HepG2 (cell line): ENCODE measurements at regions not wholly inside any gene's neighbourhood (a gene's known extent, or its start where the extent isn't known, plus 50 kb on each side); places are given as distances from the start of the nearest gene placed in this dataset.

Experiments
- ATAC-seq: fragments of 200-7000 bp; cut with Tn5 transposase; 3 replicates; pipeline ENCODE4 v1.9.1; 2020; ENCODE audit warnings: mild to moderate bottlenecking, moderate library complexity
- BruUV-seq: library from RNA; stranded (reverse); fragments of 400-500 nt; replicated peaks from 2 replicates; lab custom pipeline; 2021; lab: Mats Ljungman, UMichigan
- CTCF ChIA-PET: fragments of 300-600 bp; formaldehyde crosslinking; extraction: SDS; loops from one replicate; lab custom pipeline; 2021; ENCODE audit warnings: low total read pairs, inconsistent platforms, low intra/inter-chr PET ratio; lab: Yijun Ruan, JAX
- POLR2A ChIA-PET: fragments of 350-600 bp; sonication (Branson Sonifier 250); formaldehyde crosslinking; loops from one replicate; lab custom pipeline; 2020; ENCODE audit warnings: antibody characterized with exemption, inconsistent platforms; lab: Yijun Ruan, JAX
- DNase-seq: peaks from one replicate; pipeline ENCODE4 v3.0.0-alpha.2; 2015; ENCODE audit warnings: low spot score
- FAIRE-seq: peaks from 3 replicates; lab custom pipeline; 2011; peaks lifted over from hg19 to GRCh38; lab: Jason Lieb, UNC
- H2AFZ ChIP-seq: one replicate; pipeline ENCODE4 v1.6.1; 2011; ENCODE audit warnings: low read length, inconsistent platforms
- H3K27ac ChIP-seq: fragments of 300-600 bp; 3 replicates; pipeline ENCODE4 v1.8.0; 2011; ENCODE audit warnings: mixed run types, mild to moderate bottlenecking, mixed read lengths, low read length, inconsistent platforms; ENCODE audit not compliant: insufficient read depth; ENCODE audit errors: extremely low read length
- H3K27me3 ChIP-seq, 2 experiments: fragments of 200-600 bp in 1 of 2; 2 replicates in 1 of 2; 3 replicates in 1 of 2; pipeline versions ENCODE4 v1.6.0 to v1.8.0; 2011; ENCODE audit warnings: low read length in 2 of 2, mild to moderate bottlenecking in 2 of 2, moderate library complexity in 2 of 2, inconsistent platforms in 1 of 2; ENCODE audit not compliant: insufficient read depth in 2 of 2, control insufficient read depth in 1 of 2
- H3K36me3 ChIP-seq, 2 experiments: fragments of 200-600 bp in 1 of 2; replicated peaks in 1 of 2; 2 replicates in 1 of 2; 3 replicates in 1 of 2; pipeline versions ENCODE4 v1.5.1 to v1.8.0; 2011; ENCODE audit warnings: low read length in 2 of 2, inconsistent platforms in 1 of 2; ENCODE audit not compliant: insufficient read depth in 2 of 2, control insufficient read depth in 1 of 2
- H3K4me1 ChIP-seq: 2 replicates; pipeline ENCODE4 v1.5.1; 2012; ENCODE audit warnings: low read length, inconsistent platforms; ENCODE audit not compliant: insufficient read depth
- H3K4me2 ChIP-seq: 2 replicates; pipeline ENCODE4 v1.6.0; 2011; ENCODE audit warnings: low read depth, low read length, inconsistent platforms
- H3K4me3 ChIP-seq, 3 experiments: fragments of 200-600 bp in 1 of 3; sonication (generic), shearing (Covaris generic) in 1 of 3; replicated peaks in 1 of 3; 2 replicates each; pipeline ENCODE4 v1.5.1; 2011 to 2016; ENCODE audit warnings: low read length in 3 of 3, inconsistent platforms in 2 of 3, low read depth in 2 of 3, mild to moderate bottlenecking in 2 of 3, control low read depth in 1 of 3, mixed read lengths in 1 of 3; ENCODE audit not compliant: insufficient read depth in 1 of 3
- H3K79me2 ChIP-seq: one replicate; pipeline ENCODE4 v1.6.1; 2011; ENCODE audit warnings: low read length, inconsistent platforms; ENCODE audit not compliant: insufficient read depth
- H3K9ac ChIP-seq: 2 replicates; pipeline ENCODE4 v1.6.0; 2011; ENCODE audit warnings: mild to moderate bottlenecking, low read depth, low read length, inconsistent platforms; ENCODE audit not compliant: insufficient read depth
- H3K9me3 ChIP-seq: 2 replicates; pipeline ENCODE4 v1.5.1; 2012; ENCODE audit warnings: mild to moderate bottlenecking, low read length
- H4K20me1 ChIP-seq: 2 replicates; pipeline ENCODE4 v1.6.0; 2011; ENCODE audit warnings: inconsistent platforms, mild to moderate bottlenecking, low read length, moderate library complexity; ENCODE audit not compliant: insufficient read depth
- ATF5 ChIP-seq: sonication (generic); formaldehyde crosslinking; IDR thresholded peaks from 2 replicates; pipeline ENCODE4 v1.4.0; 2020; ENCODE audit warnings: mild to moderate bottlenecking, low read depth, missing genetic modification reagents
- EHMT2 ChIP-seq: fragments of 200-600 bp; sonication (generic); IDR thresholded peaks from 2 replicates; pipeline ENCODE4 v1.7.0; 2017; ENCODE audit warnings: antibody characterized with exemption, low read depth, low read length, borderline replicate concordance
- KLF11 ChIP-seq: IDR thresholded peaks from 2 replicates; pipeline ENCODE4 v1.6.1; 2016; ENCODE audit warnings: missing compliant biosample characterization
- NCOR1 ChIP-seq: fragments of 200-600 bp; sonication (generic); IDR thresholded peaks from 2 replicates; pipeline ENCODE4 v1.7.0; 2017; ENCODE audit warnings: antibody characterized with exemption, low read length, borderline replicate concordance
- PHF8 ChIP-seq: sonication (generic); formaldehyde crosslinking; IDR thresholded peaks from 2 replicates; pipeline ENCODE4 v1.5.0; 2020; ENCODE audit warnings: missing genetic modification reagents
- REXO4 ChIP-seq: sonication (generic); formaldehyde crosslinking; IDR thresholded peaks from 2 replicates; pipeline ENCODE4 v1.8.0; 2022; ENCODE audit warnings: missing genetic modification reagents, mild to moderate bottlenecking, borderline replicate concordance
- RFXANK ChIP-seq: IDR thresholded peaks from 2 replicates; pipeline ENCODE4 v1.6.1; 2016
- ZFP36L1 ChIP-seq: sonication (generic); formaldehyde crosslinking; IDR thresholded peaks from 2 replicates; pipeline ENCODE4 v1.8.0; 2022; ENCODE audit warnings: mild to moderate bottlenecking, missing genetic modification reagents, moderate library complexity
- ZFP90 ChIP-seq: sonication (generic); formaldehyde crosslinking; IDR thresholded peaks from 2 replicates; pipeline ENCODE4 v1.8.0; 2022; ENCODE audit warnings: missing genetic modification reagents, mild to moderate bottlenecking, inconsistent platforms, borderline replicate concordance
- ZFYVE20 ChIP-seq: sonication (generic); formaldehyde crosslinking; IDR thresholded peaks from 2 replicates; pipeline ENCODE4 v1.8.0; 2023; ENCODE audit warnings: low read depth, mild to moderate bottlenecking, moderate library complexity, missing genetic modification reagents, borderline replicate concordance
- ZKSCAN5 ChIP-seq: sonication (generic); formaldehyde crosslinking; IDR thresholded peaks from 2 replicates; pipeline ENCODE4 v1.5.1; 2020; ENCODE audit warnings: mild to moderate bottlenecking, missing genetic modification reagents
- ZNF225 ChIP-seq: sonication (generic); formaldehyde crosslinking; IDR thresholded peaks from 2 replicates; pipeline ENCODE4 v1.4.0; 2020; ENCODE audit warnings: mild to moderate bottlenecking, missing genetic modification reagents
- ZNF235 ChIP-seq: sonication (generic); formaldehyde crosslinking; IDR thresholded peaks from 2 replicates; pipeline ENCODE4 v1.8.1; 2023; ENCODE audit warnings: mild to moderate bottlenecking, missing genetic modification reagents, borderline replicate concordance
- ZNF263 ChIP-seq: sonication (generic); formaldehyde crosslinking; IDR thresholded peaks from 2 replicates; pipeline ENCODE4 v1.4.0; 2020; ENCODE audit warnings: missing genetic modification reagents
- ZNF616 ChIP-seq: sonication (generic); formaldehyde crosslinking; IDR thresholded peaks from 2 replicates; pipeline ENCODE4 v1.5.0; 2020; ENCODE audit warnings: low read depth, mild to moderate bottlenecking, missing genetic modification reagents
- ZNF746 ChIP-seq: sonication (generic); formaldehyde crosslinking; IDR thresholded peaks from 2 replicates; pipeline ENCODE4 v1.8.0; 2022; ENCODE audit warnings: mild to moderate bottlenecking, missing genetic modification reagents
- ZSCAN29 ChIP-seq: sonication (generic); formaldehyde crosslinking; conservative IDR thresholded peaks from 2 replicates; pipeline ENCODE4 v1.4.0; 2020; ENCODE audit warnings: mild to moderate bottlenecking, missing genetic modification reagents
- ZZZ3 ChIP-seq: sonication (generic); formaldehyde crosslinking; IDR thresholded peaks from 2 replicates; pipeline ENCODE4 v1.4.0; 2020; ENCODE audit warnings: missing genetic modification reagents, mild to moderate bottlenecking, borderline replicate concordance
- WGBS: methylation state at CpG from one replicate; pipeline ENCODE4 v1.1.6; 2017; ENCODE audit warnings: low lambda C conversion rate; 5-methylcytosine and 5-hydroxymethylcytosine counted together
- in situ Hi-C: cut with HindIII; loops from 2 replicates; pipeline ENCODE4 v1.10.0; 2017; ENCODE audit warnings: low pct_unique_long_range_greater_than_20kb; ENCODE audit not compliant: extremely low pct_ligation_motif_present
- intact Hi-C: fragments of 100-400 bp; cut with micrococcal nuclease; formaldehyde crosslinking; loops from one replicate; pipeline ENCODE4 v1.10.0; 2022; ENCODE audit not compliant: unreplicated experiment
- TF ChIP-seq, protein P1 (sequence below): sonication (generic); formaldehyde crosslinking; IDR thresholded peaks from 2 replicates; pipeline ENCODE4 v1.8.1; 2023; ENCODE audit warnings: mild to moderate bottlenecking, moderate library complexity, missing genetic modification reagents

DNA sequence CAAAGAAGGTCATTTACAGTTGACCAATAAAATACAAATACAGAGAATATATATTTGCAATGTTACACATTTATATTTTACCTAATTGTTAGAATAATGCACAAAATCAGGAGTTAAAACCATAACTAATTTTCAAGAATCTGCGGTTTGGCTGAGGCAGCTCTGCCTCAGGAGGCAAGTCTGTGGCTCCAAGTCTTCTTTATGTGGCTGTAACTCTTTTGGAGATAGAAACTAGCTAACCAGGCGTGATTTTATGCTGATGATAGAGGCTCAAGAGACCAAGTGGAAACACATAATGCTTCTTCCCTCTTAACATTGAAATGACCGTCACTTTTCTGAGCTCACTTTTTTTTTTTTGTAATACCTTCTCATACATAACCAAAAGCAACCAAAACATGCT lies 744.7 kb upstream of the CXADR start:
- no peaks in the 10 kb centered on the region for H3K79me2 ChIP-seq
- CTCF ChIA-PET = no interaction called here
- no peak for TF ChIP-seq ZNF746 (CRISPR knock-in tag)
- TF ChIP-seq ZNF235 (CRISPR knock-in tag) = no peak
- TF ChIP-seq PHF8 (CRISPR knock-in tag) = no peak
- TF ChIP-seq KLF11 (CRISPR knock-in tag) = no peak
- no peak for TF ChIP-seq ZFYVE20 (CRISPR knock-in tag)
- TF ChIP-seq ZFP36L1 (CRISPR knock-in tag) = no peak
- no peak for TF ChIP-seq ZZZ3 (CRISPR knock-in tag)
- no peak for TF ChIP-seq ZNF263 (CRISPR knock-in tag)
- no peak for TF ChIP-seq ZKSCAN5 (CRISPR knock-in tag)
- no peak for TF ChIP-seq ZNF225 (CRISPR knock-in tag)
- TF ChIP-seq ZFP90 (CRISPR knock-in tag) = no peak
- TF ChIP-seq NCOR1 = no peak
- TF ChIP-seq ZNF616 (CRISPR knock-in tag) = no peak
- TF ChIP-seq ATF5 (CRISPR knock-in tag) = no peak
- TF ChIP-seq REXO4 (CRISPR knock-in tag) = no peak
- no peak for TF ChIP-seq EHMT2
- no peak for TF ChIP-seq RFXANK
- no peak for TF ChIP-seq ZSCAN29 (CRISPR knock-in tag)
- TF ChIP-seq, protein P1, sequence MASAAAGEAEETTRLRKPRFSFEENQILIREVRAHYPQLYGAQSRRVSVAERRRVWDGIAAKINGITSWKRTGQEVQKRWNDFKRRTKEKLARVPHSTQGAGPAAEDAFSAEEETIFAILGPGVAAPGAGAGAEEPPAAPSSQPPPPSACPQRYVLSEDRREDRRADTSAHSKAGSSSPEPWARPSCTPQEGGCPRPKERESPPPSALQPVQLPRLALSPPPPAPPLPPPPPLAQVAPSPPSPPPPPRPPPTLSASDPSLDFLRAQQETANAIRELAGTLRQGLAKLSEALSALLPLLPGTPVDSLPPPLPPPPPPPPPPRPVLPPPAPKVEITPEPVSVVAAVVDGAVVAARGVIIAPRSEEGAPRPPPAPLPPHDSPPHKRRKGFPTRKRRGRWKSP (CRISPR knock-in tag) = no peak

More for the DNA sequence above, 744.7 kb upstream of the CXADR start:
- H3K27ac ChIP-seq = no peak overlapping the region
- H3K27me3 ChIP-seq = no peaks in the 10 kb centered on the region
- FAIRE-seq (no peak), ATAC-seq (no peak), DNase-seq (no peak)
- H4K20me1 ChIP-seq = no peaks in the 10 kb centered on the region
- POLR2A ChIA-PET = no interaction called here
- no peaks in the 10 kb centered on the region for H3K9me3 ChIP-seq
- H2AFZ ChIP-seq = no peak overlapping the region
- 2% methylated on average over 3 of the region's 3 CpGs for WGBS
- no peaks in the 10 kb centered on the region for H3K4me1 ChIP-seq
- no peak overlapping the region for H3K9ac ChIP-seq
- H3K36me3 ChIP-seq = no peaks in the 10 kb centered on the region
- intact Hi-C loops = no loop called here
- no peak overlapping the region for H3K4me3 ChIP-seq
- H3K4me2 ChIP-seq = no peak overlapping the region
- in situ Hi-C loops = no loop called here
- BruUV-seq = no TSS peak
